Retinal pigment epithelial cell (primary cell): ENCODE measurements at regions not wholly inside any gene's neighbourhood (a gene's known extent, or its start where the extent isn't known, plus 50 kb on each side); places are given as distances from the start of the nearest gene placed in this dataset.
"Not testable (repeated sequence)": the region's sequence is repeated elsewhere in the genome, so short reads cannot be mapped to it uniquely, and the experiment has no call there.

ENCODE experiments used
- DNase-seq: peaks from one replicate; pipeline ENCODE4 v3.0.0-alpha.2; 2010; ENCODE audit warnings: low read depth
- H3K4me3 ChIP-seq: 2 replicates; pipeline ENCODE4 v1.5.1; 2011; ENCODE audit warnings: mild to moderate bottlenecking, low read length, control low read depth, moderate library complexity
- CTCF ChIP-seq: conservative IDR thresholded peaks from 2 replicates; pipeline ENCODE4 v1.5.1; 2011; ENCODE audit warnings: low read depth, low read length, control low read depth, inconsistent platforms

- no peak for DNase-seq
- TF ChIP-seq CTCF, result no peak
- no peak overlapping the region for H3K4me3 ChIP-seq
Measured at GRCh38 chr1:99407018-99407417, 142.7 kb downstream of the PLPPR4 start.

- TF ChIP-seq CTCF, result no peak
- DNase-seq, result no peak
Measured at GRCh38 chr1:99424087-99424486, 159.8 kb downstream of the PLPPR4 start.

GRCh38 chr1:99429754-99430153, 165.5 kb downstream of the PLPPR4 start:
- TF ChIP-seq CTCF, result no peak
- no peak overlapping the region for H3K4me3 ChIP-seq
- DNase-seq, result no peak

More at GRCh38 chr1:99424087-99424486, 159.8 kb downstream of the PLPPR4 start:
- H3K4me3 ChIP-seq, result no peak overlapping the region

GRCh38 chr1:99438656-99439230, 174.5 kb downstream of the PLPPR4 start:
- no peak for TF ChIP-seq CTCF
- no peak for DNase-seq
- no peak overlapping the region for H3K4me3 ChIP-seq

GRCh38 chr1:99439433-99440075, 175.3 kb downstream of the PLPPR4 start:
- no peak for TF ChIP-seq CTCF
- H3K4me3 ChIP-seq, result no peak overlapping the region
- no peak for DNase-seq

GRCh38 chr1:99441299-99442095, 177.2 kb downstream of the PLPPR4 start:
- peak; percentile 63 for DNase-seq
- H3K4me3 ChIP-seq, result no peak overlapping the region
- no peak for TF ChIP-seq CTCF

- DNase-seq, result not testable (repeated sequence)
Measured at GRCh38 chr1:99444211-99444927, 180.1 kb downstream of the PLPPR4 start.

More at GRCh38 chr1:99444211-99444927, 180.1 kb downstream of the PLPPR4 start:
- not testable (repeated sequence) for H3K4me3 ChIP-seq
